Endothelial cell of umbilical vein (primary cell): ENCODE measurements at regions not wholly inside any gene's neighbourhood (a gene's known extent, or its start where the extent isn't known, plus 50 kb on each side); places are given as distances from the start of the nearest gene placed in this dataset.

Experiments used
- BruUV-seq: library from RNA; stranded (reverse); fragments of 400-500 nt; replicated peaks from 2 replicates; lab custom pipeline; 2021; lab: Mats Ljungman, UMichigan
- CTCF ChIA-PET: fragments of 300-600, 350-600 bp; sonication (Branson Sonifier 250); formaldehyde crosslinking; loops from one replicate; lab custom pipeline; 2021; ENCODE audit warnings: antibody characterized with exemption, inconsistent platforms; lab: Charles Lee
- POLR2A ChIA-PET: fragments of 300-600, 350-600 bp; sonication (Branson Sonifier 250); formaldehyde crosslinking; loops from one replicate; lab custom pipeline; 2021; ENCODE audit warnings: antibody characterized with exemption, inconsistent platforms; lab: Charles Lee
- DNase-seq: peaks from one replicate; pipeline ENCODE4 v3.0.0-alpha.2; 2011; ENCODE audit warnings: low read depth, low spot score
- FAIRE-seq: peaks from 2 replicates; lab custom pipeline; 2011; peaks lifted over from hg19 to GRCh38; lab: Jason Lieb, UNC
- H2AFZ ChIP-seq: 2 replicates; pipeline ENCODE4 v1.6.0; 2012; ENCODE audit warnings: low read depth, low read length, control low read depth, inconsistent platforms
- H3K27ac ChIP-seq: 2 replicates; pipeline ENCODE4 v1.5.1; 2011; ENCODE audit warnings: low read depth, mild to moderate bottlenecking, control low read depth, low read length, moderate library complexity; ENCODE audit not compliant: insufficient read depth
- H3K27me3 ChIP-seq, 2 experiments: 2 replicates each; pipeline versions ENCODE4 v1.6.0 to v1.6.1; 2011; ENCODE audit warnings: low read length in 2 of 2, mixed read lengths in 1 of 2; ENCODE audit not compliant: control insufficient read depth in 2 of 2, insufficient read depth in 2 of 2
- H3K36me3 ChIP-seq, 2 experiments: 2 replicates in 1 of 2; 3 replicates in 1 of 2; pipeline ENCODE4 v1.5.1; 2011; ENCODE audit warnings: low read length in 2 of 2, mild to moderate bottlenecking in 1 of 2, moderate library complexity in 1 of 2; ENCODE audit not compliant: control insufficient read depth in 2 of 2, insufficient read depth in 2 of 2; ENCODE audit errors: extremely low read depth in 1 of 2
- H3K4me1 ChIP-seq: 3 replicates; pipeline ENCODE4 v1.5.1; 2011; ENCODE audit warnings: mild to moderate bottlenecking, low read length; ENCODE audit not compliant: control insufficient read depth, insufficient read depth; ENCODE audit errors: extremely low read depth
- H3K4me2 ChIP-seq: 2 replicates; pipeline ENCODE4 v1.6.1; 2011; ENCODE audit warnings: low read length, control low read depth, mixed read lengths; ENCODE audit not compliant: insufficient read depth
- H3K4me3 ChIP-seq, 3 experiments: fragments of 200-600 bp in 1 of 3; sonication (generic), shearing (Covaris generic) in 1 of 3; replicated peaks in 1 of 3; 2 replicates each; pipeline ENCODE4 v1.5.1; 2011 to 2016; ENCODE audit warnings: control low read depth in 3 of 3, low read length in 3 of 3, mild to moderate bottlenecking in 2 of 3, inconsistent platforms in 1 of 3, low read depth in 1 of 3, moderate library complexity in 1 of 3; ENCODE audit not compliant: insufficient read depth in 1 of 3
- H3K79me2 ChIP-seq: 2 replicates; pipeline ENCODE4 v1.6.0; 2012; ENCODE audit warnings: low read length, inconsistent platforms; ENCODE audit not compliant: control insufficient read depth, insufficient read depth
- H3K9ac ChIP-seq: replicated peaks from 2 replicates; pipeline ENCODE3; 2011; ENCODE audit warnings: low read length, control low read depth; ENCODE audit not compliant: insufficient read depth; ENCODE audit errors: extremely low read depth
- H3K9me1 ChIP-seq: replicated peaks from 3 replicates; pipeline ENCODE4 v1.6.0; 2011; ENCODE audit warnings: mild to moderate bottlenecking, low read length; ENCODE audit not compliant: control insufficient read depth, insufficient read depth; ENCODE audit errors: extremely low read depth
- H3K9me3 ChIP-seq: replicated peaks from 2 replicates; pipeline ENCODE4 v1.5.1; 2012; ENCODE audit warnings: low read length, inconsistent platforms; ENCODE audit not compliant: control insufficient read depth, insufficient read depth
- H4K20me1 ChIP-seq: replicated peaks from 2 replicates; pipeline ENCODE3; 2011; ENCODE audit warnings: mild to moderate bottlenecking, low read length; ENCODE audit not compliant: control insufficient read depth, insufficient read depth; ENCODE audit errors: extremely low read depth
- EZH2 ChIP-seq: IDR thresholded peaks from 2 replicates; pipeline ENCODE4 v1.6.1; 2012; ENCODE audit warnings: borderline replicate concordance, low read depth, mild to moderate bottlenecking, moderate library complexity, low read length, inconsistent platforms; ENCODE audit not compliant: severe bottlenecking
- FOS ChIP-seq: IDR thresholded peaks from 2 replicates; pipeline ENCODE4 v1.6.1; 2011; ENCODE audit warnings: mild to moderate bottlenecking, low read length, moderate library complexity, borderline replicate concordance; ENCODE audit not compliant: insufficient read depth
- GATA2 ChIP-seq: IDR thresholded peaks from 2 replicates; pipeline ENCODE4 v1.7.0; 2011; ENCODE audit warnings: low read depth, mild to moderate bottlenecking, moderate library complexity, mixed read lengths, low read length; ENCODE audit not compliant: insufficient read length, insufficient read depth
- JUN ChIP-seq: IDR thresholded peaks from 2 replicates; pipeline ENCODE4 v1.6.1; 2011; ENCODE audit warnings: borderline replicate concordance, low read depth; ENCODE audit not compliant: insufficient read length, insufficient read depth
- MAX ChIP-seq: IDR thresholded peaks from 2 replicates; pipeline ENCODE4 v1.6.1; 2011; ENCODE audit not compliant: insufficient read depth, insufficient read length
- MYC ChIP-seq: IDR thresholded peaks from one replicate; pipeline ENCODE4 v1.6.1; 2011; ENCODE audit warnings: mild to moderate bottlenecking, low read depth, low read length
- POLR2AphosphoS5 ChIP-seq: IDR thresholded peaks from 2 replicates; pipeline ENCODE4 v1.6.1; 2012; ENCODE audit warnings: low read depth, mild to moderate bottlenecking, control low read depth, low read length, moderate library complexity; ENCODE audit not compliant: insufficient read depth
- dilution Hi-C: fragments of 300-500 bp; cut with MboI; formaldehyde crosslinking; loops from one replicate; pipeline ENCODE4 v1.15.0; 2019; ENCODE audit warnings: low sequenced_read_pairs; ENCODE audit not compliant: extremely low pct_ligation_motif_present
- intact Hi-C: fragments of 100-400 bp; cut with micrococcal nuclease; formaldehyde crosslinking; loops from one replicate; pipeline ENCODE4 v1.10.0; 2022
- TF ChIP-seq, protein P1 (sequence below), 2 donors: IDR thresholded peaks; 1 replicate in 1 of 2; 2 replicates in 1 of 2; pipeline ENCODE4 v1.5.1; 2011; ENCODE audit warnings: low read length in 2 of 2, mild to moderate bottlenecking in 2 of 2, moderate library complexity in 2 of 2, control low read depth in 1 of 2, inconsistent platforms in 1 of 2, low read depth in 1 of 2; ENCODE audit not compliant: insufficient read depth in 1 of 2; ENCODE audit errors: extremely low read depth in 1 of 2

GRCh38 chr18:77906103-77906892 is 656.6 kb downstream of the GALR1 start:
- FAIRE-seq, result no peak
- ChIA-PET POLR2A (no interaction called here), CTCF (no interaction called here)
- H3K79me2 ChIP-seq, result no peaks in the 10 kb centered on the region
- dilution Hi-C loops, result no loop called here
- H3K9me1 ChIP-seq, result no peaks in the 10 kb centered on the region
- no peaks in the 10 kb centered on the region for H3K36me3 ChIP-seq
- no peaks in the 10 kb centered on the region for H3K4me1 ChIP-seq
- no peak overlapping the region for H3K9ac ChIP-seq
- DNase-seq, result no peak
- no peak overlapping the region for H3K4me2 ChIP-seq
- no peak overlapping the region for H3K4me3 ChIP-seq
- intact Hi-C loops, result no loop called here
- no peak overlapping the region for H3K27ac ChIP-seq
- BruUV-seq, result no TSS peak
- no peaks in the 10 kb centered on the region for H3K27me3 ChIP-seq
- no peak overlapping the region for H2AFZ ChIP-seq
- H3K9me3 ChIP-seq, result peaks cover 5% of the 10 kb centered on the region
- no peak for TF ChIP-seq EZH2
- no peak for TF ChIP-seq MAX
- TF ChIP-seq JUN, result no peak
- TF ChIP-seq FOS, result no peak
- TF ChIP-seq, protein P1, sequence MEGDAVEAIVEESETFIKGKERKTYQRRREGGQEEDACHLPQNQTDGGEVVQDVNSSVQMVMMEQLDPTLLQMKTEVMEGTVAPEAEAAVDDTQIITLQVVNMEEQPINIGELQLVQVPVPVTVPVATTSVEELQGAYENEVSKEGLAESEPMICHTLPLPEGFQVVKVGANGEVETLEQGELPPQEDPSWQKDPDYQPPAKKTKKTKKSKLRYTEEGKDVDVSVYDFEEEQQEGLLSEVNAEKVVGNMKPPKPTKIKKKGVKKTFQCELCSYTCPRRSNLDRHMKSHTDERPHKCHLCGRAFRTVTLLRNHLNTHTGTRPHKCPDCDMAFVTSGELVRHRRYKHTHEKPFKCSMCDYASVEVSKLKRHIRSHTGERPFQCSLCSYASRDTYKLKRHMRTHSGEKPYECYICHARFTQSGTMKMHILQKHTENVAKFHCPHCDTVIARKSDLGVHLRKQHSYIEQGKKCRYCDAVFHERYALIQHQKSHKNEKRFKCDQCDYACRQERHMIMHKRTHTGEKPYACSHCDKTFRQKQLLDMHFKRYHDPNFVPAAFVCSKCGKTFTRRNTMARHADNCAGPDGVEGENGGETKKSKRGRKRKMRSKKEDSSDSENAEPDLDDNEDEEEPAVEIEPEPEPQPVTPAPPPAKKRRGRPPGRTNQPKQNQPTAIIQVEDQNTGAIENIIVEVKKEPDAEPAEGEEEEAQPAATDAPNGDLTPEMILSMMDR (IDR thresholded peaks at IDR 0.05; ENCODE audit: extremely low read depth in 1 of 2, insufficient read depth in 1 of 2, low read depth in 1 of 2, low read length in 2 of 2), result no peak
- no peak for TF ChIP-seq MYC
- TF ChIP-seq GATA2, result no peak
- TF ChIP-seq POLR2AphosphoS5, result no peak
- H4K20me1 ChIP-seq, result no peaks in the 10 kb centered on the region
